ENCODE measurements at regions not wholly inside any gene's neighbourhood (a gene's known extent, or its start where the extent isn't known, plus 50 kb on each side); places are given as distances from the start of the nearest gene placed in this dataset.

- ATAC-seq (no peak), DNase-seq (no peak)
- TF ChIP-seq, protein P1, sequence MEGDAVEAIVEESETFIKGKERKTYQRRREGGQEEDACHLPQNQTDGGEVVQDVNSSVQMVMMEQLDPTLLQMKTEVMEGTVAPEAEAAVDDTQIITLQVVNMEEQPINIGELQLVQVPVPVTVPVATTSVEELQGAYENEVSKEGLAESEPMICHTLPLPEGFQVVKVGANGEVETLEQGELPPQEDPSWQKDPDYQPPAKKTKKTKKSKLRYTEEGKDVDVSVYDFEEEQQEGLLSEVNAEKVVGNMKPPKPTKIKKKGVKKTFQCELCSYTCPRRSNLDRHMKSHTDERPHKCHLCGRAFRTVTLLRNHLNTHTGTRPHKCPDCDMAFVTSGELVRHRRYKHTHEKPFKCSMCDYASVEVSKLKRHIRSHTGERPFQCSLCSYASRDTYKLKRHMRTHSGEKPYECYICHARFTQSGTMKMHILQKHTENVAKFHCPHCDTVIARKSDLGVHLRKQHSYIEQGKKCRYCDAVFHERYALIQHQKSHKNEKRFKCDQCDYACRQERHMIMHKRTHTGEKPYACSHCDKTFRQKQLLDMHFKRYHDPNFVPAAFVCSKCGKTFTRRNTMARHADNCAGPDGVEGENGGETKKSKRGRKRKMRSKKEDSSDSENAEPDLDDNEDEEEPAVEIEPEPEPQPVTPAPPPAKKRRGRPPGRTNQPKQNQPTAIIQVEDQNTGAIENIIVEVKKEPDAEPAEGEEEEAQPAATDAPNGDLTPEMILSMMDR (IDR thresholded peaks at IDR 0.05) = no peak
- Histone ChIP-seq H3K36me3 (ENCODE audit: low read depth) (no peaks in the 10 kb centered on the region), H3K9me3 (no peaks in the 10 kb centered on the region), H3K4me1 (ENCODE audit: low read depth) (no peaks in the 10 kb centered on the region), H3K4me3 (no peak overlapping the region)
- intact Hi-C loops (cut with DNase I, micrococcal nuclease) = no loop called here
Measured at GRCh38 chr2:234266952-234267351, 216.4 kb downstream of the SPP2 start.

- Histone ChIP-seq H3K36me3 (ENCODE audit: low read depth) (no peaks in the 10 kb centered on the region), H3K9me3 (no peaks in the 10 kb centered on the region), H3K4me3 (no peak overlapping the region), H3K4me1 (ENCODE audit: low read depth) (no peaks in the 10 kb centered on the region)
- intact Hi-C loops (cut with DNase I, micrococcal nuclease) = no loop called here
- no peak for ATAC-seq
- no peak for DNase-seq
- TF ChIP-seq, protein P1 (IDR thresholded peaks at IDR 0.05) = no peak
Measured at GRCh38 chr2:234265206-234265605, 214.7 kb downstream of the SPP2 start.

DNA sequence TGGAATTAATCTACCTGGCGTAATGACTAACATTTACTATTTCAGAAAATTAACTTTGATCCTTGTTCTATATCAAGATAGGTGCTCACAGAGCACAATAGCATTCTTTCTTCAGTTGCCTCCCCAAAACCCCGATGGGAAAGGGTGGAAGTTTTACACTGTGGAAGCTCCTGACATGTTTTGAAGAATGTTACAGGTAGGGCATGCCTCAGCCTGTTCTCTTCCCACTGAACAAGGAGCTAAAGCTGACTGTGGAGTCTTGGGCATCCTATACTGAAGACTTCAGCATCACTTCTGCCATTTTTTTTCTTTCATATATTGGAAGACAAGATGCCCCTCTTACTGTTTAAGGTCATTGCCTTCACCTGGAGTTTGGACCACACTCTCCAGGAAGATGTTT lies 211.2 kb downstream of the SPP2 start:
- Histone ChIP-seq H3K4me3 (no peak overlapping the region), H3K4me1 (ENCODE audit: low read depth) (no peaks in the 10 kb centered on the region), H3K9me3 (no peaks in the 10 kb centered on the region), H3K36me3 (ENCODE audit: low read depth) (no peaks in the 10 kb centered on the region)
- intact Hi-C loops (cut with DNase I, micrococcal nuclease) = no loop called here
- TF ChIP-seq, protein P1 (IDR thresholded peaks at IDR 0.05) = no peak
- DNase-seq = no peak
- ATAC-seq = no peak

DNA sequence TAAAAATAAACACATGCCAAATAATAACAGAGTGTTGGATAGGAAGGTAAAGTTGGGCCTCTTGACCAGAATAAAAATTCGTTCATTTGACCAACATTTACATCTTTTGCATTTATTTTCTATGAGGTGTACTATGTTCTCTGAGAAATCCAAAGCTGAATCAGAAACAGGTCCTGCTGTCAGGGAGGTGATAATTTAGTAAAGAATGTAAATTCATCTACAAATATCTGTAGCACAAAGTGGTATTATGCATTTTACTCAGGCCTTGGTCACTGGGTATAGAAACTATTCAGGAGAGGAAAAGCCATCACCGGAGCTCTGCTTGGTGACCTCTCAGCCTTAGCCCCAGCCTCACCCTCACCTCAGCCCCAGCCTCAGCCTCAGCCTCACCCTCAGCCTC lies 208.9 kb downstream of the SPP2 start:
- Histone ChIP-seq H3K4me3 (no peak overlapping the region), H3K36me3 (ENCODE audit: low read depth) (no peaks in the 10 kb centered on the region), H3K4me1 (ENCODE audit: low read depth) (no peaks in the 10 kb centered on the region), H3K9me3 (no peaks in the 10 kb centered on the region)
- intact Hi-C loops (cut with DNase I, micrococcal nuclease) = no loop called here
- TF ChIP-seq, protein P1 (IDR thresholded peaks at IDR 0.05) = no peak
- DNase-seq = no peak
- no peak for ATAC-seq

DNA sequence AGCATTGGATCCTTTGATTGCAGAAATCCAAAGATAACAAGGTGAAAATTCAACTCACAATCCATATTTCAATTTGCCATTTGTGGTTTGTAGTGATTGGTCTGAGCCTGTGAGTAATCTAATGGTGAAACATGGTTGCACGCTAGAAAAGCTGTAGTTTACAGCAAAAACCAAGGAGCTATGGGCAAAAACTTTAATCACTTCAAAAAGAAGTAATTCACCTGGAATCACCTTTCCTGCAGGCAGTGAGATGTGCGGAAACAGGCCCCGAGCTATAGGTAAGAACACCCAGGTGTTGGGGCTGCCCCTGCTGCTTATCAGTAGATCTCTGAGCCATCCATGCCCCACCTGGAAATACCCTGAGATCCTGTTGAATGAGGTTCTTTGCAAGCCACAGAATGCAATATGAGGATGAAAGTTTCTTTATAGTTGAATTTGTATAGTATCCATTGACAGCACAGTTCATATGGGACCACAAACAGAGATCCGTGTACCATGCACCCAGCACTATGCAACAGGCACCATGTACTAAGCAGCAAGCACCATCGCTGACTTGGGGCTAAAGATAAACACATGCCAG lies 208.2 kb downstream of the SPP2 start:
- DNase-seq = no peak
- Histone ChIP-seq H3K36me3 (ENCODE audit: low read depth) (no peaks in the 10 kb centered on the region), H3K4me1 (ENCODE audit: low read depth) (no peaks in the 10 kb centered on the region), H3K4me3 (no peak overlapping the region), H3K9me3 (no peaks in the 10 kb centered on the region)
- intact Hi-C loops (cut with DNase I, micrococcal nuclease) = no loop called here
- TF ChIP-seq, protein P1 (IDR thresholded peaks at IDR 0.05) = no peak
- no peak for ATAC-seq
